OCI-M1 (cell line): ENCODE measurements at regions not wholly inside any gene's neighbourhood (a gene's known extent, or its start where the extent isn't known, plus 50 kb on each side); places are given as distances from the start of the nearest gene placed in this dataset.
A peak's percentile ranks its signal among the peaks of the same experiment; 100 is the strongest.

ENCODE experiments used
- DNase-seq: peaks from one replicate; lab custom pipeline; 2025; lab: John Stamatoyannopoulos, UW

DNA sequence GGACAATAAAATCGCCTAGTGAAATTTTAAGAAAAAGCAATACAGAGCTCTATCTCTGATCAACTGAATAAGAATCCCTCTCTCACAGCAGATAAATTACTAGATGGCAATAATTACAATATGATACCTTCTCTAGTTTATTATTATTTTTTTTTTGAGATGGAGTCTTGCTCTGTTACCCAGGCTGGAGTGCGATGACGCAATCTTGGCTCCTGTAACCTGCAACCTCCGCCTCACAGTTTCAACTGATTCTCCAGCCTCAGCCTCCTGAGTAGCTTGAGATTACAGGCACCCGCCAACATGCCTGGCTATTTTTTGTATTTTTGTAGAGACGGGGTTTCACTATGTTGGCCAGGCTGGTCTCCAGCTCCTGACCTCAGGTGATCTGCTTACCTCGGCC is 129.3 kb upstream of the PTCHD4 start:
- DNase-seq: no peak

DNA sequence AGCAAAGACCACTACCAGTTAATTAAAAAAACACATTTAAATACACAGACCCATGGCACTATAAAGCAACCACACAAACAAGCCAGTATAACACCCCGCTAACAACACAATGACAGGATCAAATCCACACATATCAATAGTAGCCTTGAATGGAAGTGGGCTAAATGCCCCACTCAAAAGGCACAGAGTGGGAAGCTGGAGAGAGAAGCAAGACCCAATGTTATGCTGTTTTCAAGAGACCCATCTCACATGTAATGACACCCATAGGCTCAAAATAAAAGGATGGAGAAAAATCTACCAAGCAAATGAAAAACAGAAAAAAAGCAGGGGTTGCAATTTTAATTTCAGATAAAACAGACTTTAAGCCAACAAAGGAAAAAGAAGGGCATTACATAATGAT is 125.4 kb upstream of the PTCHD4 start:
- DNase-seq: no peak

DNA sequence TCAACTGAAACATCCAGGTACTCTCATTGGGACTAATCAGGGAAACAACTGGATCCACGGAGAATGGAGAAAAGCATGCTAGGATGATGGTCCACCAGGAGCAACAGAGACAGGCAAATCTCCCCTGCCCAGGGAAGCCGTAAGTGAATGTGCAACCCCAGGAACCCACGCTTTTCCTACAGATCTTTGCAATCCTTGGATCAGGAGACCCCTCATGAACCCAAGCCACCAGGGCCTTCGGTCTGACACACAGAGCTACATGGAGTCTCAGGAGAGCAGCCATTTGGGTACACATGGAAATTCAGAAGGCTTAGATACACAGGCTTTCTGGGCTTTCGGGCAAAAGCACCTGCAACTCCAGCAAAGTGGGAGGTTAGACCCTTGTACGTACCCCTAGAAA is 122.1 kb upstream of the PTCHD4 start:
- no peak for DNase-seq

DNA sequence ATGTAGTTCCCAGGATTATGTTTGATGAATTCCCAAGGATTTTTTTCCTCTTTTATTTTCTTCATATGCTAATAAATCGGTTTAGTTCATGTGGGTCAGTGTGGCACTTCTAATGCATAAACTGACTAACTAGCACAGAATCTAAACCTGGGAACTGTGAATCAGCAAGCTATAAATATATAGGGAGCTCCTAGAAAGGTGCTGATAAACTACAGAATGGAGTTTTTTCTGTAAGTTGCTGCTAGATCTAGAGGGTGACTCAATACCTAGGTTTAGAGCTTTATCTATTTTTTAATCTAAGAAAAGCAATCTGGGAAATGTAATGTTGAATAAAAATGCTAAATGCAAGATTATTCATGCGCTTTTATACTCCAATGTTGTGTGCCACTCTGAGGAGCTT is 118.8 kb upstream of the PTCHD4 start:
- DNase-seq: no peak

DNA sequence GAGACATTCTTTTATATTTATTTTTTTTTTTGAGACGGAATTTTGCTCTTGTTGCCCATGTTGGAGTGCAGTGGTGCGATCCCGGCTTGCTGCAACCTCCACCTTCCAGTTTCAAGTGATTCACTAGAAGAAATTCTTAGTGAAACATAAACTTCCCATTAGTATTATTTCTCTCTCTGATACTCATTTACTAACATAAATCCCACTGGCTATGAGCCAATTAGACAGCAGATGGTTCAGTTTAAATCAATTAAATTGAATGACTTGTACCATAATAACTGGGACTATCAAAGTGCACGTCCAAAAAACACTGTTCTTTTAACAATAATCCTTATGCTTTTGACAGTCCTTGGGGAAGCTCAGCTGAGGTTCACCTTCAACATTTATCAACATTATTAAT is 111.2 kb upstream of the PTCHD4 start:
- no peak for DNase-seq

DNA sequence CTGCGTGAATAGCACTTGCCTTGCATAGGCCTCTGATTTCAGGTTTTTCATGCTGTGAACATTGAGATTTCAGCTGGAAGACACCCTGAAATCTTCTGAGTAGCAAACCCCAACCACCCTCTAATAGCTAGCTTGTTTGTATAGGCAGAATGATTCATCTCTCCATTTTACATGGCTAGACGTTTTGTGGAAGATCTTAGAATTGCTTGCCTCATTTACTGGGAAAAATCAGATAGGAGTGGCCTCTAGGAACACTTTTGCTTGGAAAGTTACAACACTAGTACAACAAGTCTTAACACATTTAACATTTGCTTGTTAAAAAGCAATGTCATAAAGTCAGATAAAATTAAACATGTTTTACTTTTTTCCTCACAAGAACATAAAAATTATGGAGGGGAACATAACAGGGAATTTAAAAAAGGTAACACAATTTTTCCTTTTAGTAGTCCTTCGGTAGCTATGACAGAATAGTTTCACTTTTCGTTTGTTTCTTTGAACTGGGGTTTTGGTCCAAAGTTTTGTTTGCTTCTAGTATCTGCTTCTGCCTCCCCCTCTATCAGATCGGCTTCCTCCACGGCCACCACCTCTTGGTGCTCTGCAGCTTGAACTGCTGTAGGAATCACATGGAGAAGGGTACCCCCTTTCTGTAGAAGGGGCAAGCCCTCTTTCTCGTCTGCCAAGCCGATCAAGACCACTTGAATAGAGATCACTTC is 102.2 kb upstream of the PTCHD4 start:
- peak; percentile 63 for DNase-seq

DNA sequence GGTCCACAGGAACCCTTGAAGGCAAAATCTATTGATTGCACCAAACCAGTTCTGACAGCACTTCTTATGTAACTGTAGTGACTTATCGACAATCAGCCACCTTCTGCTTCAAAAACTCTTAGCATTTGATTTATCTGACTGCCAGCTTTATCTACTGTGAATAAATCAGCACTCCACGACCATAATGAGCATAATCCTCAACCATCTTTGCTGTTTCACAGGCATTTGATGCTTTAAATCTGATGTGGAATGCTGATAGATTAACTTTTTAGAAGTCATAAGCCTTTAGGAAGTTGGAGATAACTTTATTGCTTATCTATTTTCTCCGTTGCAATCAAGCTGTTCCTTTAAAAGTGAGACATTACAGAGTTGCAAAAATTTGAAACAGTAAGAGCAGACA is 101.5 kb upstream of the PTCHD4 start:
- peak; percentile 37 for DNase-seq

DNA sequence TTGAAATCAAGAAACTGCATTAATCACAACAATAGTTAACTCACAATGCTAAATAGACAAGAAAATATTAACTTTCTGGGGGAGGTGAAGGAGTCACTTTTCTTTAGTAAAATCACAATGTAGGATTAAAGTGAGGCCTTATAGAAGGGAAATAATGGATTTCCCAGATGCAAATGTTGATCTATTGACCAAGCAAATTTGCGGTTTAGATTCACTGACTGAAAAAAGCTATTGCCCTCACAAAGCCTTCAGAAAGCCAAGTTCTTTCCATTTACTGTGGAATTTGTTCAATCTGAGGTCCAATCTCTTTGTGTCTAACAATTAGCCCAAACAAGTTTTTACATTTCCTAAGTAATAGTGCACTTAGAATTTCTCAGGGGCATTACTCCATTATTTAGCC is 95.1 kb upstream of the PTCHD4 start:
- no peak for DNase-seq

DNA sequence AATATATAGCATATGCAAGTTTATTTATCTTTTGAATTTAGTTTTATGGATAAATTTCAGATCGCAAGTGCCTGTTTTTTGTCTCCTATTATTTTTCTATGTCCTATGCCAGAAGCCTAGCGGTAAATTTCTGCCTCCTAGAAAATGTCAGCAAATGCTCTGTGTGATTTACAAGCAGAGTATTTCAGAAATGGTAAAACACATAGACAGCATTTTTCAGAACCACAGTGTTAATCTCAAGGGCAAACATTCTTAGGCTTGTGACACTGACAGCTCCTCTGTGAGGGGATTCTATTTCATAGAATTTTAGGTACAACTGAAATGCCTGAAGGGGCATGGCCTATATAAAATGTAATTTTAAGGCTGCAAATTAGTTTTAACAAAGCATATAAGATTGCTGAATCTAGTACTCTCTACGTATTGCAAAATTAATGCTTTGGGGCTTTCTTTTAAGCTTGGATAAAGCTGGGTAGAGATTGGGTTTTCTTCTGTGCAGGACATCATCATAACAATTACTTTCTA is 89.9 kb upstream of the PTCHD4 start:
- DNase-seq: no peak

DNA sequence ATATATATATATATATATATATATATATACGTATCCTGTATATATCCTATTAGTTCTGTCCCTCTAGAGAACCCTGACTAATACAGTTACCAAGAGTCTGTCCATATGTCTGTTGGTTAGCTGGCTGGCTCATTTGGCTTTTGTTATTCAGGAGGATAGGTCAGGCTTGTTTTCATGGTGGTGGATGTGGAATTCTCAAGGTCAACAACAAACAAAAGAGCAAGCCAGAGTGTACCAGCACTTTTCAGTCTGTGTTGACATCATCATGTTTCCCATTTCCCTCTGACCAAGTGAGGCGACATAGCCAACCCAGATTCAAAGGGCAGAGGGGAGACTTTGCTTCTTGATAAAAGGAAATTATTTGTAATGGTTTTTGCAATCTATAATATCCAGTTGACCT is 88.5 kb upstream of the PTCHD4 start:
- DNase-seq: no peak

DNA sequence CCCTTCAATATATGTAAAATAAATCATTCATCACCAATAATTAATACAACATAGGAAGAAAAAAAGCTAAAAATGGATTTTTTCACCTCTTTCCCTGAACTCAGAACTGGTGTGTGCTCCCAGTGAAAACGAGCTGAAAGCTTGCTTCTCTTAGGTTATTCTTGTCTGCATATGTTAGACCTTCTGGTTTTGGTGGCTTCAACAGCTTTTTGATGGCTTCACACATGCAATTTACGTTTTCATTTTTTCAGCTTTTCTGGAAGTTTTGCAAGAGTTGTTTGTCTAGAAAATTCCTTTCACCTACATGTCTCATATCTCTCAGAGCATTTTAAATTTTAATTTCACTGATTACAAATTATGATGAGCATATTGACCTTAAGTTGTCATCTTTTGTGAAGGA is 86.9 kb upstream of the PTCHD4 start:
- no peak for DNase-seq

DNA sequence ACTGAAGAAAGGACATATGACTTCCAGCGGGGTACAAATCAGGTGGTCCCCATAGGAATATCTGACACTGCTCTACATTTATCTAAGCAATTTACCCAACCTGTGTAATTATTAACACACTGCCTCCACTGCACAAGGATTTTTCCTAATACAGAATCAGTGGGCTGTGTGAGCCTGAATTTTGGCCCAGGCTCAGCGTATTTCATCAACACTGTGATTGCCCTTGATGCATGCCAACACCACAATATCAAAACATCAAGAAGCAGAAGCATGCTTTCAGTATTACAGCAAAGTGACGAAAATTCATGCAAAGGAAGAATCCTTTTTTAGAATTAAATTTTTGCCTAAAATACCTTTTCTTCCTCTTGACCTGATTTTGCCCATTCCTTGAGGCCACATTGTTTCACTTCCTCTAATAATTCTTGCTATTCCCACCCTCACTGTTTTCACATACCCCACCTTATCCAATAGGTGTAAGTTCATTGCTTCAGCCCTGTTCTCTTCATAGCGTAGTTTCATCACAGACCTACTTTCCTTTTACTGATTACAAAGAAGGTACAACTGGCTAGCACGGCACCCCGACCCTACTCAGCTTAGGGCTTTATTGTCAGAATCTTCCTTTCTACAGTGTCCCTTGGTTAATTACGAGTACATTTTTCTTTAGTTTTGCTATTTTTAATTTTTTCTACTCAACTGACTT is 83.7 kb upstream of the PTCHD4 start:
- no peak for DNase-seq

DNA sequence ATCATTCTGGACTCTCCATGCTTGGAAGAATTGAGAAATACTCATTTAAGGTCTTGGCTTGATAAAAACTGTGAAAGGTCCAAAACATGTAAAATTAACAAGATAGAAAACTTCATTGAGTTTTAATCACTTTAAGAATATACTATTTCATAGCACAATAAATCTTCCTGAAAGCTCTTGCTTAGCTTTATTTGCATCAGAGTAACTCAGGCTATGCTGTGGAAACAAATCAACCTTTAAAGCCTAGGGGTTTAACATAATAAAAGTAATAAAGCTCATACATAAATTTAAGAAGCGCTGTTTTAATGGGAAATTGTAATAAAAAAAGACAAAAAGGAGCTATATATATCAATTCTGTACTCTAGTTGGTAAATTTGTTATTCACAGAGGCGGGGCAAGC is 77.2 kb upstream of the PTCHD4 start:
- DNase-seq: no peak

DNA sequence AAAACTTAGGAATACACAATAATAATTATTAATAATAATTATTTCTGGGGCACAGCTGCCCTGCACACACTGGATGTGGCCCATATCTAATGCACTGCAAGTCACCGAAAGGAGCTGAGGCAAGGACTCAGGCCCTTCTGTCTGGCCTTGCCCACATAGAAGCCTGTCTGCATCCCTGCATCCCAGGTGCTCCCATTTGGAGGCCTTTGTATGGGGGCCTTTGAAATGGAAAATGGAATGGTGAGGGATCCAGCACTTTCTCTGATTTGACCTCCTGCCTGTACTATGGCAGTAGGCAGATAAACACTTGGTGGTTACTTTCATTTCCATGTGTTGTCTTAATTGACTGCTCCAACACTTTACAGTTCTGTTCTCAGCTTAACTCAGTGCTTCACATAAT is 75.7 kb upstream of the PTCHD4 start:
- DNase-seq: no peak

DNA sequence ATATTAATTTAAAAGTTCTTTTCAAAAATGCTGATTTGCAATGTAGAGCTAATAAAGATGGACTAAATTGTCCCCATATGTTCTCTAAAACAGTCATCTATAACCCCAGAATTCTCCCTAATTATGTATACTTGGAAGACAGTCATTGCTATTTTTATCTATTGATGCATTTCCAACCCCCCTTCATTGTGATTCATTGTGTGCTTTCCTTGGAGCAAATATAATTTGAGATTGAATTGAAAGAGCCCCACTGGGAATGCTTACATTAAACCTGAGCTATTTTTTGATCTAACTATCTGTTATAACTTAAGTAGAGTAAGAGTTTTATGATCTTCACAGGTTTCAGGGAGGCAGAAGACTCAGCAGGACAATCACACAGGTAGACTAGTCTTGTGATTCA is 73.7 kb upstream of the PTCHD4 start:
- DNase-seq: no peak

DNA sequence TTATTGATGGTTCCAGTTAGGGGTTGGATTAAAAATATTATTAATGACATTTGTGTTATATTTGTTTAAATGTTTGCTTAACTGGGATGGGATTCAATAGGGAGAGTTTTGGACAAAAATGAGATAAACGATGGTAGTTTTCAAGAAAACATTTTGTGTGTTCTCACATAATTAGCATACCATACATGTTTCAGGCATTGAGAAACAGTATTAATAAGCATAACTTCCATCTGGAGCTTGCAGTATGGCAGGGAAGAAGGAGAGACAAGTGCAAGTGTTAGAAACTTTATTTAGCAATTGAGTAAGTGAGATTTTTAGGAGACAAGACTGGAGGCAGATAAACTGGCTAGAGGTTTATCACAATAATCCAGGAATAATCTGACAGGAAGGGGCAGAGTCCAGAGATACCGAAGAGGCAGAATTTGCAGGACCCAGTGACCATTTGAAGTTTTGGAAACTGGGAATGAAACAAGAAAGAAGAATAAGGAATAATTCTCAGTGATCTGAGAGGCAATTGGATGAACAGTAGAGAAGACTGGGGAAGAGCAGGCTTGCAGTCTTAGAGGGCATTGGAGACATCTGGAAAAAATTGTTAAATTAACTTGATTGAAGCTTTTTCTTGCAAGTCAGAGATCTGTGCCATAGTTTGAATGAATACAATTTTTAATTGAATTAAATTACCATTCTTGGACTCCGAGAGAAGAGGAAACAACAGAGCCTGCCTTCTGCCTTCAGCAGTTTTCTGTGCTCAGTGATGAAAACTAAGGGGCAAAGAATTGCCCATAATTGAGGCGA is 73.0 kb upstream of the PTCHD4 start:
- no peak for DNase-seq

DNA sequence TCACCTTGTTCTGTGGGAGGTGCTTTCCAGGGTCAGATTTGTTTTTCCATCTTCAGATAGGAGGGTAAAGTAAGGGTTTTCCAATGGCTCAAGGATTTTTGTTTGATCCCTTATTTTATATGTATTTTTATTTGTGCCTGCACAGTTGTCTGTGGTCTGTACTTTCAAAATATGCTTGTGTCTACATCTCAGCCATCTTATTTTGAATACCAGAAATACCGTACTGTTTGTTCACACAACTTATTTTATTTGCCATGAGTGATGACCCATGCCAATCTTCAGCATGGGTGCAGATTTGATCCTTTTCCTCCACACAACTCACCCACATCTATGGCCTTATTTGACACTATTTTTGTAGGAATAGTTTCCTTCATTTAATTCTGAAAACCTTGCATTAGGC is 72.2 kb upstream of the PTCHD4 start:
- no peak for DNase-seq

DNA sequence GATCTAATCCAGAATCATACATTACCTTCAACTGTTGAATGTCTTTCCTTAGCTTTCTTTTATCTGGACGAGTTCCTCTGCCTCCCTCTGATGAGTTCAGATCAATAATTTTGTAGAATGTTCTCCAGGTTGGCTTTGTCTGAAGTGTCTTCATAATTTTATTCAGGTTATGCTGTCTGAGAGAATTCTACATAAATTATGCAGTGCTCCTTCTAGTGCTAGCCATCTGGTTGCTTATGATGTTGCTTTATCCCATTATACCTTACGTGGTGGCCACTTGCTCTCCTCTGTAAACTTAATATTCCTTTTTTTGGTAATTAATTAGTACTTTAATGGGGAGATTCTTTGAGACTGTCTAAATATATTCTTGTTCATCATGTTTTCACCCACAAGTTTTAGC is 67.7 kb upstream of the PTCHD4 start:
- DNase-seq: no peak

DNA sequence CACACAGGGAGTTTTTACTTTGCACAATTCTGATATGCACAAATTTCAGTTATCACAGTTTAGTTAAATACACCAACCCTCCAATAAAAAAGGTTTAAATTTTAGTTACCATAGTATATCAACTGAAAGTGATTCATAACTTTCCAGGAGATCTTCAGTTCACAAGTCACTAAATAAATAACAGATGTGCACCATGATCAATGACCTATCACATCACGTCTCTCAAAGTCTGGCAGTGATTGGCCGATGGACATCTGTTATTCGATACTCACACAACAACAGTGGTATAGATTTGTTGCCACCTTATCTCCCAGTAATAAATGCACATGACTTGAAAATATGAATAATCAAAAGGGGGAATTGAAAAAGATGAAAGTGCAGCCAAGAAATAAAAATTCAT is 66.8 kb upstream of the PTCHD4 start:
- DNase-seq: no peak

DNA sequence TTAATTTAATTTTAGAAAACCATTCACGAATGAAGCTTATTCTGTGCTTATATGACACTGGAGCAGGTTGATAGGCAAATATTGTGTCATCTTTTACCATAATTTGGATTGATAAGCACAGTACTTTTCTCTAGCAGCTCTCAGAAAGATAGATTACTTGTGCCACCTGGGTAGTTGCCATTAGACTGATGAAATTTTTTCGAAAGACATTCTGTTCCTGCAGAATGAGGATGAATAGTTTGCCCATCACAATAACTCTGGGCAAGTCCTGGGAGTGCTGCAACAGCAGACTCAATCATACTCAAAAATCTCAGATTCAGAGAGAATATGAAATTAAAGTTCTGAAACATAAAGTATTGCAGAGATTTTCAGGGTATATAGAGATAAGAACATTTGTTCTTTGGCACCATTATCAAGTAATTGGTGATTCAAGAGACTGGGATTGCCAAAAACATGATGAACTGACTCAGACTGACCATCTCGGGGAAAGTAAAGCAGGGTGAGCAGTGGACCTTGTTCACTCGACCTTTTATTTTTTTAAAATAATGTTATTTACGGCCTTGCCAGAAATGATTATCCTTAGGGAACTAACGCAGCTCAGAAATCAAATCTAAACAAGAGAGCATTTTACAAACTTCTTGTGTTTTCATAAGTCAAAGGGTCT is 65.8 kb upstream of the PTCHD4 start:
- DNase-seq: no peak

DNA sequence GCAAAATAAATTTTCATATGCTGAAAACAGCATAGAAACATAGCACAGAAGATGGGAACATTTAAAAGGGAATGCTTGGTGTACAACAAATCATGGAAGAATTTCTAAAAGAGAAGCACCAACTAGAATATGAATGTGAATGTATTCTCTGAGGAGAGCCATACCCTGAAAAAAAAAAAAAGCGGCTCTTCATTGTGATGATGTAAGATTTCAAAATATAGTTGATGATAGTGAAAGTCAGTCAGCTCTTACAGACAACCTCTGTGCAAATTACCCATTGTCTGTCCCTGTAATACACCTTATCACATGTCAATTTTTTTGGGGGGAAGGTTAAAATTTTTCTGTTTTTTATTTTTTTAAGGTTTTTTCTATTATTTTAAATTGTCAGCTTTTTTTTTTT is 58.6 kb upstream of the PTCHD4 start:
- DNase-seq: peak; percentile 76
